ENCODE measurements at regions not wholly inside any gene's neighbourhood (a gene's known extent, or its start where the extent isn't known, plus 50 kb on each side); places are given as distances from the start of the nearest gene placed in this dataset. TPM values are rescaled to one million over a fixed set of nuclear protein-coding genes. Genes with fewer than 3 reads are reported as not detected.

GRCh38 chr2:177124371-177124770 lies 88.2 kb upstream of the HNRNPA3 start:
- no peak for DNase-seq (ENCODE audit: low read depth in 2 of 3, low spot score in 2 of 3)

GRCh38 chr2:177127821-177128220 lies 84.8 kb upstream of the HNRNPA3 start:
- DNase-seq (ENCODE audit: low read depth in 2 of 3, low spot score in 2 of 3), result no peak

- DNase-seq (ENCODE audit: low read depth in 2 of 3, low spot score in 2 of 3), result no peak
These were observed 83.0 kb upstream of the HNRNPA3 start for GRCh38 chr2:177129610-177130009.

- no peak for DNase-seq (ENCODE audit: low read depth in 2 of 3, low spot score in 2 of 3)
These were observed 80.7 kb upstream of the HNRNPA3 start for GRCh38 chr2:177131858-177132257.

- DNase-seq (ENCODE audit: low read depth in 2 of 3, low spot score in 2 of 3), result no peak
These were observed 73.8 kb upstream of the HNRNPA3 start for GRCh38 chr2:177138823-177139222.

GRCh38 chr2:177141866-177142265 lies 70.7 kb upstream of the HNRNPA3 start:
- no peak for DNase-seq (ENCODE audit: low read depth in 2 of 3, low spot score in 2 of 3)

- peak in 2 of 3 donors; percentile 59 to 61 for DNase-seq (ENCODE audit: low read depth in 2 of 3, low spot score in 2 of 3)
These were observed 69.2 kb upstream of the HNRNPA3 start for GRCh38 chr2:177143444-177143843.

GRCh38 chr2:177147093-177147694 lies 65.4 kb upstream of the HNRNPA3 start:
- DNase-seq (ENCODE audit: low read depth in 2 of 3, low spot score in 2 of 3), result peak in 2 of 3 donors; percentile 56 to 89

- no peak for DNase-seq (ENCODE audit: low read depth in 2 of 3, low spot score in 2 of 3)
These were observed 64.7 kb upstream of the HNRNPA3 start for GRCh38 chr2:177147834-177148445.

GRCh38 chr2:177148477-177149154 lies 64.0 kb upstream of the HNRNPA3 start:
- peak; percentile 52 to 82 (median 75) for DNase-seq (ENCODE audit: low read depth in 2 of 3, low spot score in 2 of 3)

- no peak for DNase-seq (ENCODE audit: low read depth in 2 of 3, low spot score in 2 of 3)
These were observed 63.5 kb upstream of the HNRNPA3 start for GRCh38 chr2:177149155-177149503.

- no peak for DNase-seq (ENCODE audit: low read depth in 2 of 3, low spot score in 2 of 3)
These were observed 58.8 kb upstream of the HNRNPA3 start for GRCh38 chr2:177153805-177154204.

- DNase-seq (ENCODE audit: low read depth in 2 of 3, low spot score in 2 of 3), result no peak
These were observed 57.8 kb upstream of the HNRNPA3 start for GRCh38 chr2:177154809-177155208.

- no peak for DNase-seq (ENCODE audit: low read depth in 2 of 3, low spot score in 2 of 3)
These were observed 57.0 kb upstream of the HNRNPA3 start for GRCh38 chr2:177155631-177156030.

- peak in 2 of 3 donors; percentile 29 to 63 for DNase-seq (ENCODE audit: low read depth in 2 of 3, low spot score in 2 of 3)
These were observed 50.7 kb upstream of the HNRNPA3 start for GRCh38 chr2:177161741-177162460.

Small RNAs in the stretch of these regions (small RNA-seq; reads per million reads assigned to genes)
- gene RNA5SP112 (not detected), gene RNU6-187P (not detected), gene RNU6ATAC14P (not detected)

Data from hematopoietic multipotent progenitor cell (in vitro differentiated cells).